ENCODE measurements at regions not wholly inside any gene's neighbourhood (a gene's known extent, or its start where the extent isn't known, plus 50 kb on each side); places are given as distances from the start of the nearest gene placed in this dataset.

GRCh38 chr15:53437366-53437765, 322.1 kb downstream of the WDR72 start:
- no peak for TF ChIP-seq CTCF (IDR thresholded peaks at IDR 0.05; ENCODE audit: low read length)
- TF ChIP-seq EZH2 (optimal IDR thresholded peaks at IDR 0.05; ENCODE audit: low read depth, low read length), result no peak
- TF ChIP-seq EZH2phosphoT487 (IDR thresholded peaks at IDR 0.05; ENCODE audit: low read length), result no peak

Data from MM.1S (cell line).